Amniotic epithelial cell (primary cell): ENCODE measurements at regions not wholly inside any gene's neighbourhood (a gene's known extent, or its start where the extent isn't known, plus 50 kb on each side); places are given as distances from the start of the nearest gene placed in this dataset.

Experiments used
- DNase-seq: peaks from one replicate; pipeline ENCODE4 v3.0.0-alpha.2; 2010; ENCODE audit warnings: low read depth

GRCh38 chr12:88698471-88698870, 118.2 kb upstream of the KITLG start:
- DNase-seq = no peak

GRCh38 chr12:88693837-88694445, 113.7 kb upstream of the KITLG start:
- peak; percentile 29 for DNase-seq

- peak; percentile 30 for DNase-seq
Observed at GRCh38 chr12:88691811-88692210, 111.5 kb upstream of the KITLG start.

DNA sequence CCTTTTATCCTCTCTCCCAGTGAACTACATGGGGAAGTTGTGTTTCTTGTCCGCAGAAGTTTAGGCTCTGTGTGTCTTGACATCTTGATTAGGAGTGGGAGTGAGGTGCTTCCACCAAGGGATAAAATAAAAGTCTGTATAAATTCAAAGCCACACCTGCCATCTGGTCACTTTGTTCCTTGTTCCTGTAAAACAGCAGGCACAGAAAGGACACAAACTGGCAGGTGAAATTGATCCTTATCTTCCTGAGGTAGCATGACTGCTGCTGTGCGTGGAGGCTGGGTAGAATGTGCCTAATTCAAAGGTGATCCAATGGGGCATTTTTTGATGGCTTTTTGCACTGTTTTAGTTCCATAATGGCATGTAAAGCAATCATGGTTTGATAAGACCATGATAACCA, 104.3 kb upstream of the KITLG start:
- DNase-seq = no peak

GRCh38 chr12:88684170-88684569, 103.9 kb upstream of the KITLG start:
- no peak for DNase-seq

GRCh38 chr12:88683628-88684027, 103.4 kb upstream of the KITLG start:
- DNase-seq = no peak

- DNase-seq = no peak
Observed at GRCh38 chr12:88681271-88681670, 101.0 kb upstream of the KITLG start.

DNA sequence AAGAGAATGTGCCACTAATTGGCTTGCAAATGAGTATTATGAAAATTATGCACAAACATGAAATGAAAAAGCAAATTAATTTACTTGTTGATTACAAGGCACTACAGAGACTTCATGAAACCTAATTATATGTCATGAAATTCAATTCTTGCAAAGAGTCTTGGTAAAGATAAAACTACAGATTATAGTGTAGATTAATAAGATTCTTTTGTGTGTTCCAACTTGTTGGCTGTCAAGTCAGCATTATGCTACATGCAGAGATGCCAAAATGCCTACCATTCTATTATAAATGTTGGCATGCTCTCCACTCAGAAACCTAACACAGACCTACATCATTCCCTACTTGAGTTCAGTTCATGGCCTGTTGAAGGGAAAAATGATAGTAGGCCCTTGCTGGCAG, 97.2 kb upstream of the KITLG start:
- no peak for DNase-seq

DNA sequence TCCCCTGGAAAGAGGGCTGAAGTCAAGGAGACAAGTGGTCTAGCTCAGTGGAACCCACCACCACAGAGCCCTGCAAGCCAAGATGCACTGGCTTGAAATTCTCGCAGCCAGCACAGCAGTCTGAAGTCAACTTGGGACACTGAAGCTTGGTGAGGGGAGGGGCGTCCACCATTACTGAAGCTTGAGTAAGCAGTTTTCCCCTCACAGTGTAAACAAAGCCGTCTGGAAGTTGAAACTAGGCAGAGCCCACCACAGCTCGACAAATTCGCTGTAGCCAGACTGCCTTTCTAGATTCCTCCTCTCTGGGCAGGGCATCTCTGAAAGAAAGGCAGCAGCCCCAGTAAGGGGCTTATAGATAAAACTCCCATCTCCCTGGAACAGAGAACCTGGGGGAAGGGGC, 87.3 kb upstream of the KITLG start:
- peak; percentile 51 for DNase-seq

GRCh38 chr12:88665071-88665470, 84.8 kb upstream of the KITLG start:
- DNase-seq = peak; percentile 49

- no peak for DNase-seq
Observed at GRCh38 chr12:88662961-88663360, 82.7 kb upstream of the KITLG start.

DNA sequence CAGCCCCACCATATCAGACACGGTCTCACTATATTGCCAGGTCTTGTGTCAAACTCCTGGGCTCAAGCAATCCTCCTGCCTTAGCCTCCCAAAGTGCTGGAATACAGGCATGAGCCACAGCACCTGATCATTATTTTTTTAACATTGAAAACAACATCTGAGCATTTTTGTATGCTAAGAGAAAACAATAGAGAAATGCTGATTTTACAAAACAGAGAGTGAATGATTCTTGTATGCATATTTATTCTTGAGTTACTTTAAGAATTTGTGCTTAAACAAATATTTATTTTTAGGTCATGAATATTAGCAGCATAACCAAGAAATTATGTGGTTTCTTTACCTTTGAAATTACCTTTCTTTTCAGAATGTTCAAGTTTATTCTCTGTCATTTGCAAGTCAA, 81.8 kb upstream of the KITLG start:
- DNase-seq = no peak

- DNase-seq = no peak
Observed at GRCh38 chr12:88658009-88658408, 77.7 kb upstream of the KITLG start.

DNA sequence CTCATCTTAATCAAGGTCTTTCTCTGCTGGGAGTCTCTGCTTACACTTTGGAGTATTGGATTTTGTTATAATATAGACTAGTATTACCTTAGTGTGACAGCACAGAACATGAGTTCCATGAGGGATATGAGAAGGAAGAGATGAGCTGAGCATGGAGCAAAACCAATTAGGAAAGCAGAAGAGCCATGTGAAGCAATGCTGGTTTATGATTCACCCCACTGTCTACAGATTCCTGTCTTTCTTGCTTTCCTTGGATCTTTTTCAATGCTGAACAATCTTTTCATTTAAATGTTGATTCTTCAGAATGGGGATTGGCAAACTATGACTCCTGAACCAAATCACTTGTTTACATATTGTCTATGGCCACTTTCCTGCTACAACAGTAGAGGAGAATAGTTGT, 70.4 kb upstream of the KITLG start:
- DNase-seq = peak; percentile 64

- DNase-seq = no peak
Observed at GRCh38 chr12:88648625-88649024, 68.4 kb upstream of the KITLG start.

DNA sequence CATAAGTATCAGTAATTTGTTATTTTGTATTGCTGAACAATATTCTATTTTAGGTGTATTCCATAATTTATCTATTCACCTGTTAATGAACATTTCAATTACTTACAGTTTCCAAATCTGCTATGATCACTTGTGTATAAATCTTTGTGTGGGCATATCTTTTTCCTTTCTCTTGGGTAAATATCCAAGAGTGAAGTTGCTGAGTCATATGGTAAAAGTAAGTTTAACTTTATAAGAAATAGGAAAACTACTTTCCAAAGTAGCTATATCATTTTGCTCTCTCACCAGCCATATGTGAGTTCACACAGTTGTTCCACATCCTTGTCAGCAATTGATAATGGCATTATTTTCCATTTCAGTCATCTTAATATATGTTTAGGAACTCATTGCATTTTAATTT, 66.6 kb upstream of the KITLG start:
- no peak for DNase-seq

GRCh38 chr12:88645816-88646215, 65.5 kb upstream of the KITLG start:
- DNase-seq = no peak

GRCh38 chr12:88644946-88645702, 64.9 kb upstream of the KITLG start:
- DNase-seq = no peak

DNA sequence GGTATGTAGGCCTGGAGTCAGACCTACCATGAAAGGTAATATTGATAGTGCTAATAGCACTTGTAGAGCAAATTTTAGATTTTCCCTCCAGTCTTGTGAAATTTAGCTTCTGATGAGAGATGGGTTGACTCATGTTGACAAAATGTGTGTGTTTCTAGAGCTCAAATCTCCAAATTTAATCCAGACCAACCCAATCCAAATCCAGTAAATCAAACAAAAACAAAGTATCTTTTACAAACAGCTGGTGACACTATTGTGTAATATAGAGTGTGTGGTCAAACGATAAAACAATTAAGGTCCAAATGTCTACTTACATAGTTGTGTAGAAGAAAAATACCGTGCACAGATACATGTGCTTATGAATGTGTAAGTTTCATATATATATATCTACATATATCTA, 63.4 kb upstream of the KITLG start:
- DNase-seq = no peak

DNA sequence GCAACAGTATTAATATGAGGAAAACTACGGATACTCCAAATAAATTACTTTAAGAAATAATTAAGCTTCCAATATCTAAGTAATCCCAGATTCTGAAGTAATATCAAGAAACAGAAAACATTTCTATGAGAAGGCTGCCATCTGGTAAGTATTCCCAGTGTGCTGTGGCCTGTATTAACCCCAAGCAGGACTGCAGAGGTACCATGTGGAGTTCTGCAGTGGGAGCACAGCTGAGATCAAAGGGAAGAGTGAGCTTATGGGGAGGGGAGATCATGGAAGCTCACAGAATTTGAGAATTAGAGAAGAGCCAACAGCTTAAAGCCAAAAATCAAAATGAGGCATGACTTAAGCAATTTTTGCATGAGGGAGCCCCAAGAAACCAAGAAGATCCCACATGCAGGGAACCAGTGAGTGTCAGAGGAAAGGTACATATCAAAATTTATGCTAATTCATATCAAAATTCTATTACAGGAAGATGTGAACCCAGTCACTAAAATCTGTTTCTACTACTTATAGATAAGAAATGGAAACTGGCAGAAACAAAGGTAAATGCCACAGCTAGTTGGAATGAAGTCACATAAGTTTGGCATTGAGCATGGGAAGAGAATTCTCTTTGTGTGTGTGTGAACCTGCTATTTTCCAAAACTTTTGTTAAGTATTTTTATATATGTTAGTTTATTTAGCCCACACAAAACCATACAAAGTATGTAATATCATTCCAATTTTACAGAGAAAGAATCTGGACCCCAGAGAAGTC, 62.6 kb upstream of the KITLG start:
- DNase-seq = no peak

- peak; percentile 90 for DNase-seq
Observed at GRCh38 chr12:88638966-88639760, 58.9 kb upstream of the KITLG start.

DNA sequence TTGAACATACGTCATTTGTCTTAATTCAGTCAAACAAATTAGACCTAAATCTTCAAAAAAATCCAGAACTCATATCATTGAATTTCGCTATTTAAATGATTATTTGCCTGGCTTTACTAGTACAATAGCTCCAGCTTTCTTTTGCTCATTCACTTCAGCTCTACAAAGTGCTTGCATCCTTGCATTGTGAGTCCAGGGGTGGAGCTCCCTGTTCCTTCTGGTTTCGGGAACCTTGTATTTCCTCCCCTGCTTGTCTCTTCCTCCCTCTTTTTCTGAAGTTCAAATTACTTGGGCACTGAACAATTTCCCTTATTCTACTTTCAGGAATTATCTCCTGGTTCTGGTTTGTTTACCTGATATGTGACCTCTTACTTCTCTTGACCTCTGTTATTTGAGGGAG, 58.1 kb upstream of the KITLG start:
- DNase-seq = no peak
